Hepatocyte (in vitro differentiated cells): ENCODE measurements at regions not wholly inside any gene's neighbourhood (a gene's known extent, or its start where the extent isn't known, plus 50 kb on each side); places are given as distances from the start of the nearest gene placed in this dataset.

Experiments
- DNase-seq: peaks from one replicate; pipeline ENCODE4 v3.0.0-alpha.2; 2016; ENCODE audit warnings: low spot score
- H2AFZ ChIP-seq: fragments of 200-600 bp; sonication (generic); 2 replicates; pipeline ENCODE4 v1.6.0; 2016; ENCODE audit warnings: antibody characterized with exemption, mild to moderate bottlenecking
- H3K27ac ChIP-seq: fragments of 200-600 bp; sonication (generic); 2 replicates; pipeline ENCODE4 v1.5.1; 2016; ENCODE audit warnings: mild to moderate bottlenecking
- H3K27me3 ChIP-seq: fragments of 200-600 bp; sonication (generic); 2 replicates; pipeline ENCODE4 v1.6.1; 2016
- H3K36me3 ChIP-seq: fragments of 200-600 bp; sonication (generic); replicated peaks from 2 replicates; pipeline ENCODE4 v1.5.1; 2016; ENCODE audit warnings: low read depth; ENCODE audit not compliant: insufficient read depth
- H3K4me1 ChIP-seq: fragments of 200-600 bp; sonication (generic); 2 replicates; pipeline ENCODE4 v1.5.1; 2016; ENCODE audit warnings: mild to moderate bottlenecking, moderate library complexity; ENCODE audit not compliant: insufficient read depth
- H3K4me2 ChIP-seq: fragments of 200-600 bp; sonication (generic); 2 replicates; pipeline ENCODE4 v1.6.0; 2016
- H3K4me3 ChIP-seq: fragments of 200-600 bp; sonication (generic); 2 replicates; pipeline ENCODE4 v1.5.1; 2016; ENCODE audit warnings: mild to moderate bottlenecking
- H3K79me2 ChIP-seq: fragments of 200-600 bp; sonication (generic); 2 replicates; pipeline ENCODE4 v1.6.0; 2017; ENCODE audit warnings: mild to moderate bottlenecking
- H3K9me2 ChIP-seq: fragments of 200-600 bp; sonication (generic); replicated peaks from 2 replicates; pipeline ENCODE4 v1.6.0; 2017; ENCODE audit warnings: mild to moderate bottlenecking; ENCODE audit not compliant: insufficient read depth
- H3K9me3 ChIP-seq: fragments of 200-600 bp; sonication (generic); 2 replicates; pipeline ENCODE4 v1.5.1; 2016; ENCODE audit warnings: low read depth, mild to moderate bottlenecking
- H4K20me1 ChIP-seq: fragments of 200-600 bp; sonication (generic); 2 replicates; pipeline ENCODE4 v1.6.0; 2016; ENCODE audit warnings: mild to moderate bottlenecking; ENCODE audit not compliant: insufficient read depth, poor library complexity, severe bottlenecking
- EZH2 ChIP-seq: fragments of 200-600 bp; sonication (generic); IDR thresholded peaks from 2 replicates; pipeline ENCODE4 v1.6.1; 2016; ENCODE audit warnings: antibody characterized with exemption, mild to moderate bottlenecking, borderline replicate concordance
- EZH2phosphoT487 ChIP-seq: fragments of 200-600 bp; sonication (generic); IDR thresholded peaks from one replicate; pipeline ENCODE4 v1.6.1; 2018; ENCODE audit warnings: antibody characterized with exemption, mild to moderate bottlenecking, low read depth, moderate library complexity; ENCODE audit not compliant: unreplicated experiment, severe bottlenecking
- WGBS: methylation state at CpG from one replicate; pipeline ENCODE4 v1.1.6; 2016; ENCODE audit warnings: low lambda C conversion rate; ENCODE audit errors: missing lambda C conversion rate; 5-methylcytosine and 5-hydroxymethylcytosine counted together
- TF ChIP-seq, protein P1 (sequence below): fragments of 200-600 bp; sonication (generic); IDR thresholded peaks from 2 replicates; pipeline ENCODE4 v1.5.1; 2016; ENCODE audit warnings: antibody characterized with exemption, mild to moderate bottlenecking; ENCODE audit not compliant: poor library complexity

GRCh38 chr13:31036731-31037695 is 104.6 kb downstream of the TEX26 start:
- H3K27ac ChIP-seq = no peak overlapping the region
- H3K36me3 ChIP-seq = no peaks in the 10 kb centered on the region
- no peaks in the 10 kb centered on the region for H4K20me1 ChIP-seq
- H3K4me2 ChIP-seq = no peak overlapping the region
- TF ChIP-seq EZH2phosphoT487 = no peak
- no peak for TF ChIP-seq EZH2
- TF ChIP-seq, protein P1, sequence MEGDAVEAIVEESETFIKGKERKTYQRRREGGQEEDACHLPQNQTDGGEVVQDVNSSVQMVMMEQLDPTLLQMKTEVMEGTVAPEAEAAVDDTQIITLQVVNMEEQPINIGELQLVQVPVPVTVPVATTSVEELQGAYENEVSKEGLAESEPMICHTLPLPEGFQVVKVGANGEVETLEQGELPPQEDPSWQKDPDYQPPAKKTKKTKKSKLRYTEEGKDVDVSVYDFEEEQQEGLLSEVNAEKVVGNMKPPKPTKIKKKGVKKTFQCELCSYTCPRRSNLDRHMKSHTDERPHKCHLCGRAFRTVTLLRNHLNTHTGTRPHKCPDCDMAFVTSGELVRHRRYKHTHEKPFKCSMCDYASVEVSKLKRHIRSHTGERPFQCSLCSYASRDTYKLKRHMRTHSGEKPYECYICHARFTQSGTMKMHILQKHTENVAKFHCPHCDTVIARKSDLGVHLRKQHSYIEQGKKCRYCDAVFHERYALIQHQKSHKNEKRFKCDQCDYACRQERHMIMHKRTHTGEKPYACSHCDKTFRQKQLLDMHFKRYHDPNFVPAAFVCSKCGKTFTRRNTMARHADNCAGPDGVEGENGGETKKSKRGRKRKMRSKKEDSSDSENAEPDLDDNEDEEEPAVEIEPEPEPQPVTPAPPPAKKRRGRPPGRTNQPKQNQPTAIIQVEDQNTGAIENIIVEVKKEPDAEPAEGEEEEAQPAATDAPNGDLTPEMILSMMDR = no peak
- H3K27me3 ChIP-seq = no peaks in the 10 kb centered on the region
- H3K9me3 ChIP-seq = no peaks in the 10 kb centered on the region
- no peak overlapping the region for H3K4me3 ChIP-seq
- H3K9me2 ChIP-seq = no peaks in the 10 kb centered on the region
- H3K79me2 ChIP-seq = no peaks in the 10 kb centered on the region
- no peak for DNase-seq
- no peaks in the 10 kb centered on the region for H3K4me1 ChIP-seq
- WGBS = 87% methylated on average over 17 of the region's 17 CpGs
- no peak overlapping the region for H2AFZ ChIP-seq

GRCh38 chr13:31035185-31035965 is 102.9 kb downstream of the TEX26 start:
- no peaks in the 10 kb centered on the region for H3K9me2 ChIP-seq
- no peak for DNase-seq
- H2AFZ ChIP-seq = no peak overlapping the region
- no peak overlapping the region for H3K27ac ChIP-seq
- H3K4me2 ChIP-seq = no peak overlapping the region
- no peaks in the 10 kb centered on the region for H3K36me3 ChIP-seq
- no peaks in the 10 kb centered on the region for H3K9me3 ChIP-seq
- WGBS = 66% methylated on average over 13 of the region's 13 CpGs
- H3K4me3 ChIP-seq = no peak overlapping the region
- no peaks in the 10 kb centered on the region for H3K4me1 ChIP-seq
- no peaks in the 10 kb centered on the region for H3K27me3 ChIP-seq
- H3K79me2 ChIP-seq = no peaks in the 10 kb centered on the region
- H4K20me1 ChIP-seq = no peaks in the 10 kb centered on the region
- TF ChIP-seq EZH2phosphoT487 = no peak

GRCh38 chr13:31032528-31033113 is 100.2 kb downstream of the TEX26 start:
- no peak for DNase-seq
- WGBS = 89% methylated on average over 13 of the region's 13 CpGs
- Histone ChIP-seq H3K9me2 (no peaks in the 10 kb centered on the region), H3K27me3 (no peaks in the 10 kb centered on the region), H3K36me3 (no peaks in the 10 kb centered on the region), H3K79me2 (no peaks in the 10 kb centered on the region), H2AFZ (no peak overlapping the region), H3K4me3 (no peak overlapping the region), H3K4me2 (no peak overlapping the region), H3K4me1 (no peaks in the 10 kb centered on the region), H3K27ac (no peak overlapping the region), H4K20me1 (no peaks in the 10 kb centered on the region), H3K9me3 (no peaks in the 10 kb centered on the region)
- TF ChIP-seq EZH2phosphoT487 (no peak), EZH2 (no peak)
- TF ChIP-seq, protein P1 = no peak

- no peak overlapping the region for H3K4me3 ChIP-seq
- whole genome bisulfite sequencing = 69% methylated on average over 6 of the region's 6 CpGs
- H3K27me3 ChIP-seq = no peaks in the 10 kb centered on the region
Observed at GRCh38 chr13:31031482-31031881, 99.0 kb downstream of the TEX26 start.

More at GRCh38 chr13:31031482-31031881, 99.0 kb downstream of the TEX26 start:
- H3K36me3 ChIP-seq = no peaks in the 10 kb centered on the region
- TF ChIP-seq, protein P1 = no peak
- TF ChIP-seq EZH2phosphoT487 (no peak), EZH2 (no peak)
- no peaks in the 10 kb centered on the region for H3K79me2 ChIP-seq
- H3K9me2 ChIP-seq = no peaks in the 10 kb centered on the region
- H3K4me2 ChIP-seq = no peak overlapping the region
- no peak for DNase-seq
- H2AFZ ChIP-seq = no peak overlapping the region
- no peaks in the 10 kb centered on the region for H4K20me1 ChIP-seq
- H3K4me1 ChIP-seq = no peaks in the 10 kb centered on the region
- no peak overlapping the region for H3K27ac ChIP-seq
- H3K9me3 ChIP-seq = no peaks in the 10 kb centered on the region
